ENCODE measurements at regions not wholly inside any gene's neighbourhood (a gene's known extent, or its start where the extent isn't known, plus 50 kb on each side); places are given as distances from the start of the nearest gene placed in this dataset.
"Not testable (repeated sequence)": the region's sequence is repeated elsewhere in the genome, so short reads cannot be mapped to it uniquely, and the experiment has no call there.

GRCh38 chr5:158496624-158497023 is 603.1 kb downstream of the EBF1 start:
- Histone ChIP-seq H3K9me2 (ENCODE audit: low read depth, low read length) (no peaks in the 10 kb centered on the region), H3K9ac (ENCODE audit: low read length) (no peak overlapping the region), H3K27ac (ENCODE audit: low read depth, low read length, poor library complexity, severe bottlenecking) (no peak overlapping the region), H3K9me3 (ENCODE audit: low read length) (no peaks in the 10 kb centered on the region), H3K4me1 (ENCODE audit: insufficient read depth, low read length, severe bottlenecking) (no peaks in the 10 kb centered on the region), H3F3A (ENCODE audit: insufficient read depth, low read length) (no peaks in the 10 kb centered on the region), H3K4me2 (ENCODE audit: low read length) (no peak overlapping the region), H3K36me3 (ENCODE audit: insufficient read depth, low read length) (no peaks in the 10 kb centered on the region), H2AFZ (ENCODE audit: low read length) (no peak overlapping the region), H4K20me1 (ENCODE audit: insufficient read depth, low read length) (no peaks in the 10 kb centered on the region), H3K27me3 (ENCODE audit: insufficient read depth, low read length) (no peaks in the 10 kb centered on the region), H3K79me2 (ENCODE audit: insufficient read depth, low read length) (no peaks in the 10 kb centered on the region), H3K4me3 (ENCODE audit: low read depth, low read length, poor library complexity, severe bottlenecking) (no peak overlapping the region)
- no peak for TF ChIP-seq EZH2 (IDR thresholded peaks at IDR 0.05; ENCODE audit: borderline replicate concordance, low read length)
- no peak for TF ChIP-seq CTCF (IDR thresholded peaks at IDR 0.05; ENCODE audit: low read length)

- no peak for TF ChIP-seq EZH2 (IDR thresholded peaks at IDR 0.05; ENCODE audit: borderline replicate concordance, low read length)
- TF ChIP-seq CTCF (IDR thresholded peaks at IDR 0.05; ENCODE audit: low read length): no peak
- Histone ChIP-seq H3K27me3 (ENCODE audit: insufficient read depth, low read length) (no peaks in the 10 kb centered on the region), H3K9me2 (ENCODE audit: low read depth, low read length) (no peaks in the 10 kb centered on the region), H3K27ac (ENCODE audit: low read depth, low read length, poor library complexity, severe bottlenecking) (no peak overlapping the region), H3F3A (ENCODE audit: insufficient read depth, low read length) (no peaks in the 10 kb centered on the region), H3K4me1 (ENCODE audit: insufficient read depth, low read length, severe bottlenecking) (no peaks in the 10 kb centered on the region), H3K36me3 (ENCODE audit: insufficient read depth, low read length) (no peaks in the 10 kb centered on the region), H2AFZ (ENCODE audit: low read length) (no peak overlapping the region), H3K9me3 (ENCODE audit: low read length) (no peaks in the 10 kb centered on the region), H3K4me3 (ENCODE audit: low read depth, low read length, poor library complexity, severe bottlenecking) (no peak overlapping the region), H3K79me2 (ENCODE audit: insufficient read depth, low read length) (no peaks in the 10 kb centered on the region), H3K4me2 (ENCODE audit: low read length) (no peak overlapping the region), H3K9ac (ENCODE audit: low read length) (no peak overlapping the region), H4K20me1 (ENCODE audit: insufficient read depth, low read length) (no peaks in the 10 kb centered on the region)
Observed at GRCh38 chr5:158494541-158494940, 605.2 kb downstream of the EBF1 start.

GRCh38 chr5:158494044-158494443 is 605.7 kb downstream of the EBF1 start:
- not testable (repeated sequence) for H3K9me2 ChIP-seq (ENCODE audit: low read depth, low read length); H3K9me3 ChIP-seq (ENCODE audit: low read length); H2AFZ ChIP-seq (ENCODE audit: low read length); H3K79me2 ChIP-seq (ENCODE audit: insufficient read depth, low read length); H3F3A ChIP-seq (ENCODE audit: insufficient read depth, low read length); H3K4me2 ChIP-seq (ENCODE audit: low read length); H3K4me1 ChIP-seq (ENCODE audit: insufficient read depth, low read length, severe bottlenecking); H3K27ac ChIP-seq (ENCODE audit: low read depth, low read length, poor library complexity, severe bottlenecking); H3K4me3 ChIP-seq (ENCODE audit: low read depth, low read length, poor library complexity, severe bottlenecking); H4K20me1 ChIP-seq (ENCODE audit: insufficient read depth, low read length); H3K36me3 ChIP-seq (ENCODE audit: insufficient read depth, low read length); H3K27me3 ChIP-seq (ENCODE audit: insufficient read depth, low read length); H3K9ac ChIP-seq (ENCODE audit: low read length)

GRCh38 chr5:158492841-158493242 is 606.9 kb downstream of the EBF1 start:
- no peak overlapping the region for H2AFZ ChIP-seq (ENCODE audit: low read length)
- H3K79me2 ChIP-seq (ENCODE audit: insufficient read depth, low read length): no peaks in the 10 kb centered on the region
- no peaks in the 10 kb centered on the region for H3K27me3 ChIP-seq (ENCODE audit: insufficient read depth, low read length)
- TF ChIP-seq CTCF (IDR thresholded peaks at IDR 0.05; ENCODE audit: low read length) (no peak), EZH2 (IDR thresholded peaks at IDR 0.05; ENCODE audit: borderline replicate concordance, low read length) (no peak)
- H3K9me2 ChIP-seq (ENCODE audit: low read depth, low read length): no peaks in the 10 kb centered on the region
- H3K9ac ChIP-seq (ENCODE audit: low read length): no peak overlapping the region
- no peak overlapping the region for H3K27ac ChIP-seq (ENCODE audit: low read depth, low read length, poor library complexity, severe bottlenecking)
- H3K4me1 ChIP-seq (ENCODE audit: insufficient read depth, low read length, severe bottlenecking): no peaks in the 10 kb centered on the region
- no peaks in the 10 kb centered on the region for H4K20me1 ChIP-seq (ENCODE audit: insufficient read depth, low read length)
- H3F3A ChIP-seq (ENCODE audit: insufficient read depth, low read length): no peaks in the 10 kb centered on the region
- no peak overlapping the region for H3K4me2 ChIP-seq (ENCODE audit: low read length)
- no peaks in the 10 kb centered on the region for H3K36me3 ChIP-seq (ENCODE audit: insufficient read depth, low read length)
- H3K9me3 ChIP-seq (ENCODE audit: low read length): no peaks in the 10 kb centered on the region
- H3K4me3 ChIP-seq (ENCODE audit: low read depth, low read length, poor library complexity, severe bottlenecking): no peak overlapping the region
